Panc1 (cell line): ENCODE measurements at regions not wholly inside any gene's neighbourhood (a gene's known extent, or its start where the extent isn't known, plus 50 kb on each side); places are given as distances from the start of the nearest gene placed in this dataset.

ENCODE experiments used
- ATAC-seq: fragments of 200-7000 bp; cut with Tn5 transposase; 2 replicates; pipeline ENCODE4 v1.9.1; 2020; ENCODE audit warnings: mild to moderate bottlenecking, moderate library complexity
- BruUV-seq: library from RNA; stranded (reverse); fragments of 400-500 nt; replicated peaks from 2 replicates; lab custom pipeline; 2021; lab: Mats Ljungman, UMichigan
- CTCF ChIA-PET: fragments of 300-600 bp; sonication (Branson Sonifier 250); formaldehyde crosslinking; loops from one replicate; lab custom pipeline; 2022; ENCODE audit warnings: antibody characterized with exemption; lab: Charles Lee
- POLR2A ChIA-PET: fragments of 300-600 bp; sonication (Branson Sonifier 250); formaldehyde crosslinking; loops from one replicate; lab custom pipeline; 2022; ENCODE audit warnings: antibody characterized with exemption; lab: Charles Lee
- DNase-seq: peaks from one replicate; pipeline ENCODE4 v3.0.0-alpha.2; 2010; ENCODE audit warnings: low read depth, low spot score
- H3K27ac ChIP-seq: 2 replicates; pipeline ENCODE4 v1.5.1; 2011; ENCODE audit warnings: mild to moderate bottlenecking, low read length, inconsistent platforms
- H3K27me3 ChIP-seq: fragments of 200-500 bp; sonication (Bioruptor generic); 2 replicates; pipeline ENCODE4 v1.6.0; 2014; ENCODE audit warnings: low read length, inconsistent platforms; ENCODE audit not compliant: control insufficient read depth, insufficient read depth
- H3K36me3 ChIP-seq: fragments of 200-500 bp; sonication (Bioruptor generic); 2 replicates; pipeline ENCODE4 v1.5.1; 2014; ENCODE audit warnings: inconsistent platforms, mild to moderate bottlenecking, low read length, moderate library complexity; ENCODE audit not compliant: control insufficient read depth, insufficient read depth
- H3K4me1 ChIP-seq: 2 replicates; pipeline ENCODE4 v1.5.1; 2011; ENCODE audit warnings: inconsistent platforms, mild to moderate bottlenecking, low read length, moderate library complexity; ENCODE audit not compliant: control insufficient read depth, insufficient read depth
- H3K4me3 ChIP-seq, 2 experiments: 2 replicates each; pipeline ENCODE4 v1.5.1; 2011 to 2012; ENCODE audit warnings: low read depth in 2 of 2, low read length in 2 of 2, mild to moderate bottlenecking in 2 of 2, inconsistent platforms in 1 of 2, moderate library complexity in 1 of 2
- H3K9me3 ChIP-seq: fragments of 200-500 bp; sonication (Bioruptor generic); 2 replicates; pipeline ENCODE4 v1.5.1; 2014; ENCODE audit warnings: low read depth, mild to moderate bottlenecking, inconsistent platforms, low read length, moderate library complexity; ENCODE audit not compliant: control insufficient read depth, insufficient read depth
- POLR2AphosphoS5 ChIP-seq: IDR thresholded peaks from 2 replicates; pipeline ENCODE4 v1.6.1; 2012; ENCODE audit warnings: mild to moderate bottlenecking, low read depth, low read length, moderate library complexity
- SIN3A ChIP-seq: IDR thresholded peaks from 2 replicates; pipeline ENCODE4 v1.6.1; 2012; ENCODE audit warnings: low read depth, mild to moderate bottlenecking, low read length, moderate library complexity, borderline replicate concordance; ENCODE audit not compliant: insufficient read depth
- TCF7L2 ChIP-seq: IDR thresholded peaks from 2 replicates; pipeline ENCODE4 v1.6.1; 2011; ENCODE audit warnings: mild to moderate bottlenecking, low read depth, low read length, inconsistent platforms
- in situ Hi-C: cut with HindIII; loops from 2 replicates; pipeline ENCODE4 v1.10.0; 2016; ENCODE audit warnings: low sequenced_read_pairs, low pct_unique_long_range_greater_than_20kb
- intact Hi-C: fragments of 100-400 bp; cut with micrococcal nuclease; formaldehyde crosslinking; loops from one replicate; pipeline ENCODE4 v1.10.0; 2022; ENCODE audit not compliant: unreplicated experiment
- TF ChIP-seq, protein P1 (sequence below): fragments of 450-650 bp; IDR thresholded peaks from 2 replicates; pipeline ENCODE4 v1.5.1; 2017; ENCODE audit warnings: mild to moderate bottlenecking
- TF ChIP-seq, protein P2 (sequence below), 2 experiments: IDR thresholded peaks; 2 replicates each; pipeline ENCODE4 v1.6.1; 2011 to 2012; ENCODE audit warnings: low read depth in 2 of 2, control low read depth in 1 of 2, low read length in 1 of 2, mild to moderate bottlenecking in 1 of 2, moderate library complexity in 1 of 2; ENCODE audit not compliant: insufficient read depth in 1 of 2

DNA sequence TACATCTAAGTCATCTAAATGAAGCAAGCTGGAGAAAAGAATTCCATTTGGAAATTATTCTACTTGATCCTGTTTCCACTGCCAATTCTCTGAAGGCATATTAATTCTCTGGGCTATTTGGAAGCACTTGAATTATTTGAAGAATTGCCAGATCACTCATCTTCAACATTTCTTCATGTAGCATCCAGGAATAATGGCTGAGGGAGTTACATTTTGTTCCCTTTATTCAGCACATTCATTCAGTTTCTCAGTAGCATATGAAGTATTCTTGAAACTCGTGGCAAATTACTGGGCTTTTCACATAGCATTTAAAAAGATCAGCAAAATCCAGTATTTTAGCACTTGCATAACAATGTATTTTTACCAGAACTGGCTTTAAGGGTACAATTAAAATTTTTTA, 127.1 kb upstream of the VIPR2 start:
- no peak for ATAC-seq
- no peaks in the 10 kb centered on the region for H3K9me3 ChIP-seq
- POLR2A ChIA-PET, result no interaction called here
- H3K36me3 ChIP-seq, result no peaks in the 10 kb centered on the region
- H3K4me3 ChIP-seq, result no peak overlapping the region
- no peaks in the 10 kb centered on the region for H3K27me3 ChIP-seq
- H3K27ac ChIP-seq, result no peak overlapping the region
- CTCF ChIA-PET, result no interaction called here
- intact Hi-C loops (no loop called here), in situ Hi-C loops (no loop called here)
- no peak for DNase-seq
- H3K4me1 ChIP-seq, result no peaks in the 10 kb centered on the region
- no TSS peak for BruUV-seq
- TF ChIP-seq, protein P1, sequence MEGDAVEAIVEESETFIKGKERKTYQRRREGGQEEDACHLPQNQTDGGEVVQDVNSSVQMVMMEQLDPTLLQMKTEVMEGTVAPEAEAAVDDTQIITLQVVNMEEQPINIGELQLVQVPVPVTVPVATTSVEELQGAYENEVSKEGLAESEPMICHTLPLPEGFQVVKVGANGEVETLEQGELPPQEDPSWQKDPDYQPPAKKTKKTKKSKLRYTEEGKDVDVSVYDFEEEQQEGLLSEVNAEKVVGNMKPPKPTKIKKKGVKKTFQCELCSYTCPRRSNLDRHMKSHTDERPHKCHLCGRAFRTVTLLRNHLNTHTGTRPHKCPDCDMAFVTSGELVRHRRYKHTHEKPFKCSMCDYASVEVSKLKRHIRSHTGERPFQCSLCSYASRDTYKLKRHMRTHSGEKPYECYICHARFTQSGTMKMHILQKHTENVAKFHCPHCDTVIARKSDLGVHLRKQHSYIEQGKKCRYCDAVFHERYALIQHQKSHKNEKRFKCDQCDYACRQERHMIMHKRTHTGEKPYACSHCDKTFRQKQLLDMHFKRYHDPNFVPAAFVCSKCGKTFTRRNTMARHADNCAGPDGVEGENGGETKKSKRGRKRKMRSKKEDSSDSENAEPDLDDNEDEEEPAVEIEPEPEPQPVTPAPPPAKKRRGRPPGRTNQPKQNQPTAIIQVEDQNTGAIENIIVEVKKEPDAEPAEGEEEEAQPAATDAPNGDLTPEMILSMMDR, result no peak
- TF ChIP-seq TCF7L2 (no peak), POLR2AphosphoS5 (no peak), SIN3A (no peak)
- TF ChIP-seq, protein P2, sequence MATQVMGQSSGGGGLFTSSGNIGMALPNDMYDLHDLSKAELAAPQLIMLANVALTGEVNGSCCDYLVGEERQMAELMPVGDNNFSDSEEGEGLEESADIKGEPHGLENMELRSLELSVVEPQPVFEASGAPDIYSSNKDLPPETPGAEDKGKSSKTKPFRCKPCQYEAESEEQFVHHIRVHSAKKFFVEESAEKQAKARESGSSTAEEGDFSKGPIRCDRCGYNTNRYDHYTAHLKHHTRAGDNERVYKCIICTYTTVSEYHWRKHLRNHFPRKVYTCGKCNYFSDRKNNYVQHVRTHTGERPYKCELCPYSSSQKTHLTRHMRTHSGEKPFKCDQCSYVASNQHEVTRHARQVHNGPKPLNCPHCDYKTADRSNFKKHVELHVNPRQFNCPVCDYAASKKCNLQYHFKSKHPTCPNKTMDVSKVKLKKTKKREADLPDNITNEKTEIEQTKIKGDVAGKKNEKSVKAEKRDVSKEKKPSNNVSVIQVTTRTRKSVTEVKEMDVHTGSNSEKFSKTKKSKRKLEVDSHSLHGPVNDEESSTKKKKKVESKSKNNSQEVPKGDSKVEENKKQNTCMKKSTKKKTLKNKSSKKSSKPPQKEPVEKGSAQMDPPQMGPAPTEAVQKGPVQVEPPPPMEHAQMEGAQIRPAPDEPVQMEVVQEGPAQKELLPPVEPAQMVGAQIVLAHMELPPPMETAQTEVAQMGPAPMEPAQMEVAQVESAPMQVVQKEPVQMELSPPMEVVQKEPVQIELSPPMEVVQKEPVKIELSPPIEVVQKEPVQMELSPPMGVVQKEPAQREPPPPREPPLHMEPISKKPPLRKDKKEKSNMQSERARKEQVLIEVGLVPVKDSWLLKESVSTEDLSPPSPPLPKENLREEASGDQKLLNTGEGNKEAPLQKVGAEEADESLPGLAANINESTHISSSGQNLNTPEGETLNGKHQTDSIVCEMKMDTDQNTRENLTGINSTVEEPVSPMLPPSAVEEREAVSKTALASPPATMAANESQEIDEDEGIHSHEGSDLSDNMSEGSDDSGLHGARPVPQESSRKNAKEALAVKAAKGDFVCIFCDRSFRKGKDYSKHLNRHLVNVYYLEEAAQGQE (IDR thresholded peaks at IDR 0.05; ENCODE audit: insufficient read depth in 1 of 2, low read depth in 2 of 2, low read length in 1 of 2), result no peak

DNA sequence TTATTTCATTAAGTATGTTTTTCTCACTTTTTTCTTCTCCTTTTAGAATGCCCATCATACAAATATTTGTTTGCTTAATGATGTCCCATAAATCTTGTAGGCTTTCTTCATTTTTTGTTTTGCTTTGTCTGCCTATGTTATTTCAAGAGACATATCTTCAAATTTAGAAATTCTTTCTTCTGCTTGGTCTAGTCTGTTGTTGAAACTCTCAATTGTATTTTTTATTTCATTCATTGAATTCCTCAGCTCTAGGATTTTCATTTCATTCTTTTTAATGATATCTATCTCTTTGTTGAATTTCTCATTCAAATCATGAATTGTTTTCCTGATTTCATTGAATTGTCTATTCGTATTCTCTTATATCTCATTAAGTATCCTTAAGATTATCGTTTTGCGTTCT, 125.1 kb upstream of the VIPR2 start:
- Histone ChIP-seq H3K27me3 (no peaks in the 10 kb centered on the region), H3K9me3 (no peaks in the 10 kb centered on the region), H3K36me3 (no peaks in the 10 kb centered on the region), H3K4me3 (no peak overlapping the region), H3K27ac (no peak overlapping the region), H3K4me1 (no peaks in the 10 kb centered on the region)
- in situ Hi-C loops, result no loop called here
- ChIA-PET POLR2A (no interaction called here), CTCF (no interaction called here)
- intact Hi-C loops, result no loop called here
- no peak for ATAC-seq
- no peak for DNase-seq
- no TSS peak for BruUV-seq
- TF ChIP-seq SIN3A (no peak), POLR2AphosphoS5 (no peak), TCF7L2 (no peak)
- TF ChIP-seq, protein P1, result no peak
- TF ChIP-seq, protein P2 (IDR thresholded peaks at IDR 0.05; ENCODE audit: insufficient read depth in 1 of 2, low read depth in 2 of 2, low read length in 1 of 2), result no peak
